ENCODE measurements at regions not wholly inside any gene's neighbourhood (a gene's known extent, or its start where the extent isn't known, plus 50 kb on each side); places are given as distances from the start of the nearest gene placed in this dataset.

DNA sequence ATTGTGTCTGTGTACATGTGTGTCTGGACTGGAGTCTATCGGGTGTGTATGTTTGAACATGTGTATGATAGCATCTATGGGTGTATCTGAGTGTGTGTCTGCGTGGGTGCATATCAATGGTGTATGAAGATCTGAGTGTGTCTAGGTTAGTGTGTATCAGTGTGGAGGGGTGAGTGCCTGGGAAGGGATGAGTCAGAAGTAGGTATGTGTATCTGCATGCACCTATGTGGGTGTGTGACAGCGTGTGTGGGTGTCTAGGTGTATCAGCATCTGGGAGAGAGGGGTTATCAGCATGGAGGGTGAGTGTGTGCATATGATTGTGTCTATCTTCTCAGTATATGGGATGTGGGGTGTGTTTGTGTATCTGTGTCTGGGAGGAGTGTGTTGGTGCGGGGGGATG, 58.2 kb upstream of the LHX1 start:
- intact Hi-C loops (cut with micrococcal nuclease) = no loop called here
- TF ChIP-seq, protein P1, sequence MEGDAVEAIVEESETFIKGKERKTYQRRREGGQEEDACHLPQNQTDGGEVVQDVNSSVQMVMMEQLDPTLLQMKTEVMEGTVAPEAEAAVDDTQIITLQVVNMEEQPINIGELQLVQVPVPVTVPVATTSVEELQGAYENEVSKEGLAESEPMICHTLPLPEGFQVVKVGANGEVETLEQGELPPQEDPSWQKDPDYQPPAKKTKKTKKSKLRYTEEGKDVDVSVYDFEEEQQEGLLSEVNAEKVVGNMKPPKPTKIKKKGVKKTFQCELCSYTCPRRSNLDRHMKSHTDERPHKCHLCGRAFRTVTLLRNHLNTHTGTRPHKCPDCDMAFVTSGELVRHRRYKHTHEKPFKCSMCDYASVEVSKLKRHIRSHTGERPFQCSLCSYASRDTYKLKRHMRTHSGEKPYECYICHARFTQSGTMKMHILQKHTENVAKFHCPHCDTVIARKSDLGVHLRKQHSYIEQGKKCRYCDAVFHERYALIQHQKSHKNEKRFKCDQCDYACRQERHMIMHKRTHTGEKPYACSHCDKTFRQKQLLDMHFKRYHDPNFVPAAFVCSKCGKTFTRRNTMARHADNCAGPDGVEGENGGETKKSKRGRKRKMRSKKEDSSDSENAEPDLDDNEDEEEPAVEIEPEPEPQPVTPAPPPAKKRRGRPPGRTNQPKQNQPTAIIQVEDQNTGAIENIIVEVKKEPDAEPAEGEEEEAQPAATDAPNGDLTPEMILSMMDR (IDR thresholded peaks at IDR 0.05) = no peak
- no peak for TF ChIP-seq EZH2 (IDR thresholded peaks at IDR 0.05; ENCODE audit: borderline replicate concordance, insufficient read depth, low read depth, low read length, poor library complexity, severe bottlenecking)
- H3K36me3 ChIP-seq (replicated peaks in 1 of 2; ENCODE audit: control extremely low read depth in 1 of 2, control insufficient read depth in 1 of 2, extremely low read depth in 1 of 2, insufficient read depth in 2 of 2, low read length in 1 of 2) = no peaks in the 10 kb centered on the region
- no peak for DNase-seq
- Mint-ChIP-seq H3K4me3 (no peak overlapping the region), H3K27me3 (peaks cover 35% of the 10 kb centered on the region), H3K27ac (no peak overlapping the region), H3K4me1 (no peaks in the 10 kb centered on the region), H3K9me3 (ENCODE audit: insufficient read depth) (peaks cover 12% of the 10 kb centered on the region)
- WGBS (ENCODE audit: insufficient coverage) = 93% methylated on average over 4 of the region's 4 CpGs
- CTCF ChIA-PET = no interaction called here
- no peaks in the 10 kb centered on the region for H3K79me2 ChIP-seq (ENCODE audit: control insufficient read depth, insufficient read depth, low read length)
- peaks cover 0 to 9% (median 6%) of the 10 kb centered on the region in 4 experiments for H3K27me3 ChIP-seq (replicated peaks in 1 of 4; ENCODE audit: control extremely low read depth in 1 of 4, control insufficient read depth in 3 of 4, insufficient read depth in 4 of 4, low read length in 3 of 4)
- H3K4me1 ChIP-seq (ENCODE audit: control insufficient read depth in 2 of 2, insufficient read depth in 2 of 2, low read length in 2 of 2) = no peaks in the 10 kb centered on the region
- H4K20me1 ChIP-seq (ENCODE audit: control insufficient read depth, insufficient read depth, low read length, poor library complexity, severe bottlenecking) = no peaks in the 10 kb centered on the region
- peaks cover 0 to 10% (median 0%) of the 10 kb centered on the region in 3 donors for H3K9me3 ChIP-seq (ENCODE audit: control extremely low read depth in 1 of 3, control insufficient read depth in 2 of 3, insufficient read depth in 1 of 3, low read length in 2 of 3)
- H3K9ac ChIP-seq (ENCODE audit: low read length) = no peak overlapping the region
- POLR2A ChIA-PET = no interaction called here
- no peak overlapping the region for H3K4me2 ChIP-seq (replicated peaks; ENCODE audit: low read depth, low read length, poor library complexity, severe bottlenecking)
- H2AFZ ChIP-seq (ENCODE audit: insufficient read depth, low read depth, low read length, poor library complexity, severe bottlenecking) = no peak overlapping the region
- H3K4me3 ChIP-seq (ENCODE audit: control extremely low read depth in 1 of 5, extremely low read depth in 1 of 5, insufficient read depth in 1 of 5, low read depth in 2 of 5, low read length in 4 of 5) = no peak overlapping the region
- no peak for ATAC-seq (ENCODE audit: low read depth)
- H3K27ac ChIP-seq (ENCODE audit: low read length in 2 of 2) = no peak overlapping the region

DNA sequence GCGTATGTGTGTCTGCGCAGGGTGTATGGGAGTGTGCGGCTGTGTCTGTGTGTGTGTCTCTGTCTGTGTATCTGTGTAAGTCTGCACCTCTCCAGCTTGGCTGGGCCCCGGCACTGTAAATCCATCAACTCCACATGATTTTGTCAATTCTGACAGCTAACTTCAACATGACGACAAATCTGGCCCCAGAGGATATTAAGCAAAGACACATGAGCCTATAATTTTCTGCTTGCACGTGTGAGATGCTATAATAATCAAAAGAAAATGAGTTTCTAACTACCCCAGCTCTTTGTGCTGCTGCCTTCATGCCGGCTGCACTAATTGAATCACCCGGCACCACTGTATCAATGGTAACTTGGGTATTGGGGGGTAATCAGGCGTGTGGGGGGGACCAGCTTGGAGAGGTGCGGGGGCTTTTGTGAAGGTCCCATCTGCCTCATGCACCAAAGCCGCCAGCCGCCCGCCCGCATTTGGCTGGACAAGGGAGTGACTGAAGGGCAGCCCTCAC, 57.6 kb upstream of the LHX1 start:
- no peaks in the 10 kb centered on the region for H3K79me2 ChIP-seq (ENCODE audit: control insufficient read depth, insufficient read depth, low read length)
- Mint-ChIP-seq H3K9me3 (ENCODE audit: insufficient read depth) (peaks cover 12% of the 10 kb centered on the region), H3K4me1 (peaks cover 3% of the 10 kb centered on the region), H3K27me3 (peaks cover 35% of the 10 kb centered on the region), H3K27ac (no peak overlapping the region), H3K4me3 (no peak overlapping the region)
- WGBS (ENCODE audit: insufficient coverage) = 93% methylated on average over 7 of the region's 14 CpGs
- ChIA-PET POLR2A (no interaction called here), CTCF (no interaction called here)
- peaks cover 0 to 11% (median 7%) of the 10 kb centered on the region in 4 experiments for H3K27me3 ChIP-seq (replicated peaks in 1 of 4; ENCODE audit: control extremely low read depth in 1 of 4, control insufficient read depth in 3 of 4, insufficient read depth in 4 of 4, low read length in 3 of 4)
- ATAC-seq (ENCODE audit: low read depth) = no peak
- intact Hi-C loops (cut with micrococcal nuclease) = no loop called here
- H4K20me1 ChIP-seq (ENCODE audit: control insufficient read depth, insufficient read depth, low read length, poor library complexity, severe bottlenecking) = no peaks in the 10 kb centered on the region
- TF ChIP-seq, protein P1 (IDR thresholded peaks at IDR 0.05) = no peak
- TF ChIP-seq EZH2 (IDR thresholded peaks at IDR 0.05; ENCODE audit: borderline replicate concordance, insufficient read depth, low read depth, low read length, poor library complexity, severe bottlenecking) = no peak
- H2AFZ ChIP-seq (ENCODE audit: insufficient read depth, low read depth, low read length, poor library complexity, severe bottlenecking) = no peak overlapping the region
- peaks cover 0 to 10% (median 0%) of the 10 kb centered on the region in 3 donors for H3K9me3 ChIP-seq (ENCODE audit: control extremely low read depth in 1 of 3, control insufficient read depth in 2 of 3, insufficient read depth in 1 of 3, low read length in 2 of 3)
- H3K4me2 ChIP-seq (replicated peaks; ENCODE audit: low read depth, low read length, poor library complexity, severe bottlenecking) = no peak overlapping the region
- H3K4me3 ChIP-seq (ENCODE audit: control extremely low read depth in 1 of 5, extremely low read depth in 1 of 5, insufficient read depth in 1 of 5, low read depth in 2 of 5, low read length in 4 of 5) = no peak overlapping the region
- H3K9ac ChIP-seq (ENCODE audit: low read length) = no peak overlapping the region
- DNase-seq = no peak
- no peak overlapping the region for H3K27ac ChIP-seq (ENCODE audit: low read length in 2 of 2)
- H3K4me1 ChIP-seq (ENCODE audit: control insufficient read depth in 2 of 2, insufficient read depth in 2 of 2, low read length in 2 of 2) = peaks cover 0 to 2% of the 10 kb centered on the region in 2 donors
- no peaks in the 10 kb centered on the region for H3K36me3 ChIP-seq (replicated peaks in 1 of 2; ENCODE audit: control extremely low read depth in 1 of 2, control insufficient read depth in 1 of 2, extremely low read depth in 1 of 2, insufficient read depth in 2 of 2, low read length in 1 of 2)

Data from B cell (primary cell).